Endothelial cell of hepatic sinusoid (primary cell): ENCODE measurements at regions not wholly inside any gene's neighbourhood (a gene's known extent, or its start where the extent isn't known, plus 50 kb on each side); places are given as distances from the start of the nearest gene placed in this dataset.

ENCODE experiments used
- in situ Hi-C: cut with HindIII; loops from 2 replicates; pipeline ENCODE4 v1.10.0; 2017; ENCODE audit warnings: low sequenced_read_pairs

GRCh38 chr22:49499433-49500075 lies 328.1 kb downstream of the BRD1 start:
- in situ Hi-C loops, result no loop called here

DNA sequence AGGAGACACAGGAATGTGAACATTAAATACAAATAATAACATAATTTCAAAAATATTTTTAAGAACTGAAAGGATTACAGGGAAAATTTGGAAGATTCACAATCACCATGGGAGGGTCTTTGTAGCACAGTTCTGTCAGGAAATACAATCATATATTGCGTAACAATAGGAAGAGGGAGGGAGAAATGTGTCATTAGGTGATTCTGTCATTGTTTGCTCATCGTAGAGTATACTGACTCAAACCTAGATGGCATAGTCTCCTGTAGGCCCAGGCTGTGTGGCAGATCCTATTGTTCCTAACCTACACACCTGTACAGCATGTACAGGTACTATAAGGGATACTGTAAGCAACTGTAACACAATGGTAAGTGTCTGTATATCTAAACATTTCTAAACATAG lies 330.4 kb downstream of the BRD1 start:
- in situ Hi-C loops, result no loop called here

GRCh38 chr22:49494555-49494954 lies 333.1 kb downstream of the BRD1 start:
- in situ Hi-C loops, result no loop called here

GRCh38 chr22:49492741-49493251 lies 334.9 kb downstream of the BRD1 start:
- in situ Hi-C loops, result no loop called here

DNA sequence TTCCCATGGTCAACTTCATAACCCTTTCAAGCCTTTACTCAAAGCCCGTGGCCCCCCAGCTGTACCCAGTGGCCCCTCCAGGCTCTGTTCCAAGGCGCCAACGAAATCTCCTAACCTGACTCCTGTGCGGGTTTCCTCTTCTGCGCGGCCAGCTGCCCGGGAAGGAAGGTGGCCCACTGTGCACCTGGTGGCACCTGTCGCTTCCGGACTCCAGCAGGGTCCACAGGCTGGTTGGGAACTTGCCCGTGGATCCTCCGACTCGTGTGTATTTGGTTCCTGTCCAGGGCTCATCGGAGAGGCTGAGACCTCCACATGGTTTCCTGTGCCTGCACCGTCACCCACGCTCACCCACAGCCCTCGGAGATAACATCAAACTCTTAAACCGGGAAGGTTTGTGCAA lies 335.4 kb downstream of the BRD1 start:
- in situ Hi-C loops, result no loop called here

- in situ Hi-C loops, result no loop called here
These were observed 335.9 kb downstream of the BRD1 start for GRCh38 chr22:49491726-49492125.

GRCh38 chr22:49491221-49491635 lies 336.4 kb downstream of the BRD1 start:
- in situ Hi-C loops, result no loop called here

- in situ Hi-C loops, result no loop called here
These were observed 337.0 kb downstream of the BRD1 start for GRCh38 chr22:49490692-49491091.

DNA sequence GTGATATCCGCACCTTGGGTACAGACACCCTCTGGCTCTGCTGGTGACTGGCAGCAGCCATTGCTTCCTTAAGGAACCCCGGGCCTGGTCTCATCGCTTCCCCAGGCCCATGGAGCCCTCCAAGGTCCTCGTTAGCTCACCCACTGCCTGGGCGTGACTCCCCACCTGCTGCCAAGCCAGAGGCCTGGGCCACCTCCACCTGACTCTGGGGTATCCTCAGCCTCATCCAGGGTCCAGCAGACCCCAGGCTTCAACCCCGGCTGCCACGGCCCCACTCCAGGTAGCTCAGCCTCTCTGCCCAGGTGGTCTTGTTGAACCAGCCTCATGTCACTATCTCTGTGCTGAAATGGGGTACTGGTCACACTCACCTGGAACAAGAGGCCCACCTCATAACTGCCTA lies 337.9 kb downstream of the BRD1 start:
- in situ Hi-C loops, result no loop called here

DNA sequence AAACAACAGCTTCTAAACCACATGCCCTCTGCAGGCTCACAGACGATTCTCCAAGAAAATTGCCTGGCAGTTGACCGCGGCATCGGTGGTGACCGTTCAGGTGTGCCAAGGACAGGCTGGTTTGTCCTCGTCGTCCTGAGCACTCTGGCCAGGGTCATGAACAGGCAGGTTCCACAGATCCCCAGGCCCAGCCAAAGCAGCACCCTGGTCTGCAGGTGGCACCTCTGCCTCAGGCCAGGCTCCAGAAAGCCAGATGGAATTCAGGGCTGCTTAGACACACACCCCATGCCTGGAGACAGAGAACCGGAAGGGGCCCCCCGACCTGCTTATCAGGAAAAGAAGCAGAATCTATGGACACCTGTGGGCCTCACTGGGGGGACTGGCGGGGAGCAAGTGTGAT lies 338.7 kb downstream of the BRD1 start:
- in situ Hi-C loops, result no loop called here

DNA sequence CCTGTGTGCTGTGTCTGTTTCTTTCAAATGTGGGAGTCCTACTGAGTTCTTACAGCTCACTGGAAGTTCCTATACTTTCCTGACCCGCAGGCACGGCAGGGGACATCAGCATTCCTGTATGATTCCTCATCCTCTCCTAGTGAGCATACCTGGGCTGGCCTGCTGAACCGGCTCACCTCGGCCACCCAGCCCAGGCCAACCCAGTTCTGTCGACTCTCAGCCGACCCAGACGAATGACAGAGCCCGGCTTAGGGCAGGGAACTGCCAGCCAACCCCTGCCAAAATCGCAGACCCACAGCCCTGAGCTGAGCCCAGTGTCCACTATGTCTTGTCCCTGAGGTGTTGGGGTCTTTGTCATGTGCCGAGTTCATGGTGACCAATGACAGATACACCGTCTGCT lies 339.7 kb downstream of the BRD1 start:
- in situ Hi-C loops, result no loop called here

DNA sequence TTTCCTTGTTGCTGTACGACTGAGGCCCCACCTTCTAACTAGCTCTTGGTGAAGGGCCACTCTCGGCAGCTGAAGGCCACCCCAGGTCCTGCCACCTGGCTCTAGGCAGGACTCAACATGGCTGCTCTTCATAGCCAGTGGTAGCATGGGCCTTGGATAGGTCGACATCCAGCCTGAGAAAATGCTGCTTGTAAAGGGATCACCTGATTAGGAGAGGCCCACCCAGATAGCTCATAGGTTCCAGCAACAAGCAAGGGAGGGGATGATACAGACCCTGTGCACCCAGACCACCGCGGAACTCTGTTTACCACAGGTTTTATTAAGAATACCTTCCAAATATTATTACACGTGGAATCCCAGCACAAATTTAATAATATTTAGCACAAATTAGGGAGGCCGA lies 341.4 kb downstream of the BRD1 start:
- in situ Hi-C loops, result no loop called here

DNA sequence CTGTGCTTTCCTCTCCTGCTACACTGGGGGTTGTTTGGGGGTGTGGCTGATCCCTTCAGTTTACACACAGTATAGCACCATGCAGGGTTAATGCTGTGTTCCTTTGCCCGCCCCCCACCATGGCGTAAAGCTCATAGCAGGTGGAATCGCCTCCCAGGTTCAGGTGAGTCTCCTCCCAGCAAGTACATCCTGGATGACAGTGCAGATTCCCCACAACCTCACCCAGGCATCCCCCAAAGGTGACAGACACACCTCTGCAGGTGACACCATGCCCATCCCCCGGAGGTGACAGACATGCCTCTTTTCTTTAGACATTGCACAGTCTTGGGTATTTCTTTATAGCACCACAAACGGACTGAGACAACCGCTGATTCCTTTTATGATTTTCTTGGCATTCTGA lies 343.7 kb downstream of the BRD1 start:
- in situ Hi-C loops, result no loop called here

DNA sequence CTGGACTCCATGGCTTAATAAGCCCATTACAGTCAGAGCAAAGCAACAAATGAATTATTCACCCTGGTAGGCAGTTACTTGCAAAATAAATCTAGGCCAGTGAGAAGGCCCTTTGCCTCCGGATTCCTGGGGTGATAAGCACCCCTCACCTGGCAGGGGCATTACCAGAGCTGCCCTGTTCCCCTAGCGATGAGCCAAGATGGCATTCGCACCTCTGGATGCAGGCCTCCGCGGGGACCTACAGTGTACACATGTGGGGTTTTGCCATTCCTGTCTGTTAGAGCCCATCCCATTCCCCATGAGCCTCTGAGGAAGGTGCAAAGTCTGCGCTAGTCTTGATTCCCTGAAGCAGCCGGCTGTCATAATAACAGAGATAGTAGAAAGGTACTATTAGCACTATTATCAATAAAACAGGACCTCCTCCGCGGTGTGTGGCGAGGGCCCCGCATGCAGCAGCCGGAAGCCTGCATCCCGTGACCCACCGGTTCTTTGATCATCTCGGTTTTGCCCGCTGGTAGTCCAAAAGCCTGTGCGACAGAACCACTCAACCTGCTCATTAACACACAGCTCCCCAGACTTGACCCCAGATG lies 344.3 kb downstream of the BRD1 start:
- in situ Hi-C loops, result no loop called here

GRCh38 chr22:49482811-49483210 lies 344.9 kb downstream of the BRD1 start:
- in situ Hi-C loops, result no loop called here

GRCh38 chr22:49481659-49482399 lies 345.8 kb downstream of the BRD1 start:
- in situ Hi-C loops, result no loop called here

DNA sequence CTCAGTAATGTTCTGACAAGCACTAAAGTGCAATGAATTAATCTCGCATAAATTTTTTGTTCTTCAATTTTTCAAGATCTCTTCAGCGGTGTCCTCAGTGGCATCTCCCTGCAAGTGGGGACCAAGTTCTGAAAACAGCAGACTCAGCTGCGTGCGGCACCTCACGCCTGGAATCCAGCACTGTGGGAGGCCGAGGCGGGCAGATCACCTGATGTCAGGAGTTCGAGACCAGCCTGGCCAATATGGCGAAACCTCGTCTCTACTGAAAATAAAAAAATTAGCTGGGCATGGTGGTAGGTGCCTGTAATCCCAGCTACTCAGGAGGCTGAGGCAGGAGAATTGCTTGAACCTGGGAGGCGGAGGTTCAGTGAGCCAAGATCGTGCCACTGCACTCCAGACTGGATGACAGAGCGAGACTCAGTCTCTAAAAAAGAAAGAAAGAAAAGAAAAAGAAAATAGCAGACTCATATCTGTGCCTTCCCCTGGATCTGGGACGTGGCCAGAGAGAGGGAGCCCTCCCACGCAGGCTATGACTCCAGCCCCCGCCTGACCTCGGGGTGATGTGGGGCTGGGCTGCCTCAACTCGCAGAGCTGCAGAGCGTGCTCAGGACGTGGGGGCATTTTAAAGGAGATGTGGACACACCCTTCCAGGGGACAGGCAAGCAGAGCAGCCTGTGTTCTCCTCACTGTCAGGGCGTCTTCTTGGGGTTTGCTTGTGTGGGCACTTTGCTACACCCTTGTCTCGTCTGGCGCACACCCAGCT lies 346.6 kb downstream of the BRD1 start:
- in situ Hi-C loops, result no loop called here

DNA sequence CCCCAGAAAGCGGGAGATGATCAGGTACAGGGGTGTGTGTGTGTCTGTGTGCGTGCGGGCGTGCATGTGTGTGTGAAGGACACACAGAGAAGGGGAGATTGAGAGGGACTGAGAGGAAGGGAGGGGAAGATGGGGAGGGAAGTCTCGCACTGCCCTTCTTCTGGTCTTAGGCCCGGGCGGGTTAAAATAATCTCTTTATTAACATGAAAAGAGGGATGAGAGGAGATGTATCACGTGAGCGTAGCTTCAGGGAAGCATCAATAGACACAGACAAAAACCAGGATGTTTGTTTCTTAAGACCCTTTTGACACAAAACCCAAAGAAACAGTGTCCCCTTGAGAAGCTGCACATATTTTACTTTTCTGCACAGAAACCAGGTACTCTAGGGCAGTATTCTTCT lies 347.3 kb downstream of the BRD1 start:
- in situ Hi-C loops, result no loop called here

GRCh38 chr22:49479566-49479965 lies 348.1 kb downstream of the BRD1 start:
- in situ Hi-C loops, result no loop called here

DNA sequence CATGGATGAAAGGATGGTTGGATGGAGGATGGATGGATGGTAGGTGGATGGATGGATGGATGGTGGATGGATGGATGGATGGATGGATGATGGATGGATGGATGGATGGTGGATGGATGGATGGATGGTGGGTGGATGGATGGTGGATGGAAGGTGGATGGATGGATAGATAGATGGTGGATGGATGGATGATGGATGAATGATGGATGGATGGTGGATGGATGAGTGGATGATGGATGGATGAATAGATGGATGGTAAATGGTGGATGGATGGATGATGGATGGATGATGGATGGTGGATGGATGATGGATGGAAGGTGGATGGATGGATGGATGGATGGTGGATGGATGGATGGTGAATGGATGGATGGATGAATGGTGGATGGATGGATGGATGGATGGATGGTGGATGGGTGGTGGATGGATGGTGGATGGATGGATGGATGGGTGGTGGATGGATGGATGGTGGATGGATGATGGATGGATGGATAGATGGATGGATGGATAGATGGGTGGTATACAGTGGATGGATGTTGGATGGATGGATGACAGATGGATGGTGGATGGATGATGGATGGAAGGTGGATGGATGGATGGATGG lies 350.8 kb downstream of the BRD1 start:
- in situ Hi-C loops, result no loop called here

DNA sequence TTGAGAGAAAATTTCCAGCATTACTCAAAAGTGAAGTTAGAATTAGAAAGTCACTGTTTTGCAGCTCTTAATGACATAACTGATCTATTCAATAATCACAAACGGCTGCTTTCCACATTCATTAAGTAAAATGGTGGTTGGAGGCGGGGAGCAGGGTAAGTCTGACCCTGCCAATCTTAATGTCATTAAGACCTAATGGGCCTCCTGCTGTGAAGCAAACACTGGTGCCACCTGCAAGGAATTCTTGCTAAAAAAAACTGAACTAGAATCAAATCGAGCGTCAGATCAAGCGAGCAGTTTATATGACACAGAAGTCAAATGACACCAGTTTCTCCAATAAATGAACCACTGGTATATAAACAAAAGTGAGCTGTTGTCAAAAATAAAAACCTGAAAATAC lies 351.5 kb downstream of the BRD1 start:
- in situ Hi-C loops, result no loop called here
